ENCODE measurements at regions not wholly inside any gene's neighbourhood (a gene's known extent, or its start where the extent isn't known, plus 50 kb on each side); places are given as distances from the start of the nearest gene placed in this dataset.
"Not testable (repeated sequence)": the region's sequence is repeated elsewhere in the genome, so short reads cannot be mapped to it uniquely, and the experiment has no call there.

DNA sequence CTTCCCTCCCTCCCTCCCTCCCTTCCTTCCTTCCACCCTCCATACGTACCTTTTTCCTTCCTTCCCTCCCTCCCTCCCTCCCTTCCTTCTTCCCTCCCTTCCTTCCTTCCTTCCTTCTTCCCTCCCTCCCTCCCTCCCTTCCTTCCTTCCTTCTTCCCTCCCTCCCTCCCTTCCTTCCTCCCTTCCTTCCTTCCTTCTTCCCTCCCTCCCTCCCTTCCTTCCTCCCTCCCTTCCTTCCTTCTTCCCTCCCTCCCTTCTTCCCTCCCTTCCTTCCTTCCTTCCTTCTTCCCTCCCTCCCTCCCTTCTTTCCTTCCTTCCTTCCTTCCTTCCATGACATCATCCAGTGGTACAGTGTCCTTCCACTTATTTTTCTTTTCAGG is 394.9 kb upstream of the KCNMB2 start:
- DNase-seq: not testable (repeated sequence)

DNA sequence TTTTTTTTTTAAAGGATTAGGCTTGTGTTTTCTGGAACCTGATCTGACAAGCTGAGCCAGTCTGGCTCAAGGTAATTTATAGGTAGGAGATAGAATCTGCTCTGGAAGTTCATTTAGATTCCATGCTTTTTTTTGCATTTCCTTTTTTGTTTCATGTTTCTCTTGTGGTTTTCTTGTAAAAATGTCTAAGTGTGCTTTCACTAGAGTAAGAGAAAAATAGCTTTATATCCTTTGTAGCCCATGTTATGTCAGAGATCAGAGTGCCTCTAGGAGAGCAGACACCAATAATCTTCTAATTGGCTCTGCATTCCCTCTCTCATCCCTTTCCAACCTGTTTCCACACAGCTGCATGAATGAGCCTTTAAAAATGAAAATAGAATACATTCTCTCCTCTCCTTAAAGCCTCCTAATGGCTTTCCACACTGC is 389.8 kb upstream of the KCNMB2 start:
- DNase-seq: no peak

DNA sequence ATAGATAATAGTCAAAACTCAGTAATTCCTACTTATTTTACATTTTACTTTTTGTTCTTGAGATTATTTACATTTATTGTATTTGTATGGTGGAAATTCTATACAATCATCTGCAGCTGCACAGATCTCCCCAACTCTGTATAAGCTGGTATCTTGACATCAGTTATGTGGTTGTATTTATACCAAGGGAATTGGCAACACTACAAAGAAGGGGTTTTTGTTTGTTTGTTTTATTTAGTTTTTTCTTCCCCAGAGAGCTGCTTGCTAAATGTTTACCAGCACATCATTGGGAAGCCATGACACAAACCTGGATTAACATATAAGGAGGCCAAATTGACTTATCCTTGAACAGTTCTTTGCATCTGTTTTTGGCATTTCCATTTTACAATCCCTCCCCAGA is 389.2 kb upstream of the KCNMB2 start:
- no peak for DNase-seq

DNA sequence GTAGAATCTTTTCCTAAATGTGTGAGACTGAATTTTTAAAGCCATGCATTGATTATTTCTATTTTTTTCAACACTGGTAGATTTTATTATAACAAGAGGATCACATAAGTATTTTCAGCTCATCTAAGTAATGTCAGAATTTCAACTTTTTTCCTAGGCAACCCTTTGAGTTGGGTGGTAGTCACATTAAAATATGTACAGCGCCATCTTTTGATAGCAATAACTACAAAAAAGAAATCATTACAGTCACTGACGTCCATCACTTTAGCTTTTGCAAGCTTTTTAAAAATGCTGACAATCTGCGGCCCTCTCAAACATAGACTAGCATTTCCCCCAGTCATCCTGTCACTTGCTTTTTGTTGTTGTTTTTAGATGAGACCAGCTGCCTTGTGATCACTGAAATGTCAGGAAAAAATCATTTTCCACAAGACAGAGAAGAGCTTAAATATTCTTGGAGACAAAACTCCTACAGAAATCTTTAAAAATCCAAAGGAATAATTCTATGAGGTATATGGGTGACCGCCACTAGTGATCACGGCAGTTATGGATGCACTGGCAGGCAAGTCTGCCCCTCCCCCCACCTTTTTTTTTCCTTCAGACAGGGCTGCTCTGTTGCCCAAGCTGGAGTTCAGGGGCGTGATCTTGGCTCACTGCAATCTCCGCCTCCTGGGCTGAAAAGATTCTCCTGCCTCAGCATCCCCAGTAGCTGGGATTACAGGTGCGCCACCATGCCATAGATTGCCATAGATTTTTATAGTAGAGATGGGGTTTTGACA is 384.0 kb upstream of the KCNMB2 start:
- DNase-seq: no peak

DNA sequence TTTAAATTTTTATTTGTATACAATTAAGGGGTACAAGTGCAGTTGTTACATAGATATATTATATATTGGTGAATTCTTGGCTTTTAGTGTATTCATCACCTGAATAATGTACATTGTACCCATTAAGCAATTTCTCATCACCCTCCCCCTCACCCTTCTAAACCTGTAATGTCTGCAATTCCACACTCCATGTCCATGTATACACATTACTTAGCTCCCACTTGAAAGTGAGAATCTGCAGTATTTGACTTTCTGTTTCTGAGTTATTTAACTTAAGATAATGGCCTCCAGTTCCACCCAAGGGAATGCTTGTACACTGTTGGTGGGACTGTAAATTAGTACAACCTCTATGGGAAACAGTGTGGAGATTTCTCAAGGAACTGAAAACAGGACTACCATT is 383.2 kb upstream of the KCNMB2 start:
- DNase-seq: no peak

DNA sequence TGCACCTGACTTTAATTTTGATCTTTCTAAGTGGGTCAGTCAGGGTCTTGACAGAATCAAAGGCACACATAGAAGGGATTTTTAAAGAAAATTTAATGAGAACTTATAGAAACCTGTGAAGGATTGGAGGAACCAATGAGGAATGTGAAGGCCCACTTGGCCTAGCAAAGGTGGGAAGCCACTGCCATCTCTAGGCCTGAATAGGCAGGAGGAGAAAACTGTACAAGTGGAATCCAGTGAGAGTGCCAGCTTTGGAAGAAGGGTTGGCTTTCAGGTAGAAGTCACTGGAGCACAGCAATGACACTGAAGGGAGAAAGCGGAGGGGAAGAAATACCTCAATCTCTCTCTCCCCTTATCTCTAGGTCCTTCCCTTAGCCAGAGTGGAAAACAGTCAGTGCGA is 380.7 kb upstream of the KCNMB2 start:
- DNase-seq: no peak

DNA sequence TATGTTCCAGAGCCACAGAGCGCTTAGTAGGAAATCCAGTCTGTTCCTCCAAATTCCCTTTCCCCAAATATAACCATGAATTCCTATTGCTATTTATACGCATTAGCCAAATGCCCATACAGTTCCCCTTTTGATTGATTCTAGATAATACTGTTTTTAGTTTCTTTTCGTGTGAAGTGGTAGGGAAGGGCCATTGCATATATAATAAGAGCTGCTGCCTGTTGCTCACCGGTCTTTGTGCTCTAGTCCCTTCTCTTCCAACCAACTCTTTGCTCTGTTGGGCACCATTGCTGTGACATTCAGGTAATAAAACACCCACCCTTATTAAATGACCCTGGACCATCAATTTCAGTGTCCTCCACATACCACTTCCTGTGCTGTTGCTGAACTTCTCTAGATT is 379.9 kb upstream of the KCNMB2 start:
- DNase-seq: no peak

DNA sequence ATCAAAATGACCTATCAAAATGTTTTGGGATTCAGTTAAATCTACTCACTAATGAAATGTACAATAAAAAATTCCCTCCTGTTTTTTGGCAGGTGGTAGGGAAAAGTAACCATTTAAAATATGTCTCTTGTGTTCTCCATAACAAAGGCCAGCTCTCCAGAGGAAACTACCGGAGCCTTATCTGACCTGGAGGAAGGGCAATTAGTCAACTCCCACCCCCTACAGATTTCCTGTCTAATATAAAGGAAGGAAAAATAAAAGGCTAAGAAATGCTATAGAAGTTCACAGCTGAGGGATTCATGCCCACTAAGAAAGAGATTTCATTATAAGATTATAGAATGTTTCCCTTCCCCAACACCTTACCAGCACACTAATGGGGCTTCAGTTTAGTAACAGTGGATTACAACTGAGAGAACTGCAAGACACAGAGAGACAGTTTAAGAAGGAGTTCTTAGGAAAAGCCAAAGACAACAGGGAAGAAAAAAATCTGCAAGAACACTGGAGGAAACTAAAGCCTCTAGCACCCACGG is 376.5 kb upstream of the KCNMB2 start:
- DNase-seq: no peak

DNA sequence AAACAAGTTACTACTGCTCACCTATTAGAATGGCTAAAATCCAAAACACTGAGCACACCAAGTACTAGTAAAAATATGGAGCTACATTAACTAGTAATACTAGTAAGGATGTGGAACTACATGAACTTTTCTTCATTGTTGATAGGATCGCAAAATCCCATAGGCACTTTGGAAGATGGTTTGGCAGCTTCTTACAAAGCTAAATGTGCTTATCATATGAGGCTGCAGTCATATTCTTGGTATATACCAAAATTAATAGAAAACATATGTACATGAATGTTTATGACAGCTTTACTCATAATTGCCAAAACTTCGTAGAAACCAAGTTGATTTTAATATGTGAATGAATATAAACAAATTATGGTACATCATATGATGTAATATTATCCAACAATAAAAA is 366.8 kb upstream of the KCNMB2 start:
- no peak for DNase-seq

DNA sequence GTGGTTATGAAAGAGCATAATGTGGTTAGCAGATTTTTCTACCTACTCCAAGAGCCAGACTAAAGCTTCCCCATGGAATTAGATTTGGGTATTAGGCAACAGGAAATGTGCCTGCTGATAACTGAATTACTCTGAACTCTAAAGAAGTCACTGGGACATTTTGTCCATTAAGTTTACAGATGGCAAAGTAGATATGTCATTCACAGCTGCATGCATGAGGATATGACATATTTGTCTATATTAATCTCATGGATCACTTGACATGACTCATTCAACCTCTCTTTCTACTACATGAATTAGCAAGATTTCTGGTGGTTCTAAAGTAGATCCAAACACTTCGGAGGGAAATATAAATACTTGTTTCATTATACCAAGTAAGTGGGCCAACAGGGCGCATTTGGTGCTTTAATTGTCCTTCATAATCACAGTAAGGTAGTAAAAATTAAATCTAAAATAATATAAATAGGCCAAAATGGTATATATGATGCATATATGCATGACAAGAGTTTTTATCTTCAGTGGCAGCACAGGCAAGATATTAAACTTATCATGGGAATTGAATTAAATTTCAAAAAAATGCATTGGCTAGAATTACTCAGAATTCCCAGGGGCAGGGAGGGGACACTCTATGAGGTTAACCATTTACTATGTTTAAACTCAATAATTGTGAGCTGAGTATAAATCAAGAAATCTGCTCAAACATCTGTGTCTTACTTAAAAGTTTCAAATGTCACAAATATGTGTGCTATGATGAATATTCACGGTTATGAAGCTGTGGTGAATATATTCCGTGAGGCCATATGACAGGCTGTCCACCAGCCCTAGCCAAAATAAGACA is 365.3 kb upstream of the KCNMB2 start:
- DNase-seq: no peak

DNA sequence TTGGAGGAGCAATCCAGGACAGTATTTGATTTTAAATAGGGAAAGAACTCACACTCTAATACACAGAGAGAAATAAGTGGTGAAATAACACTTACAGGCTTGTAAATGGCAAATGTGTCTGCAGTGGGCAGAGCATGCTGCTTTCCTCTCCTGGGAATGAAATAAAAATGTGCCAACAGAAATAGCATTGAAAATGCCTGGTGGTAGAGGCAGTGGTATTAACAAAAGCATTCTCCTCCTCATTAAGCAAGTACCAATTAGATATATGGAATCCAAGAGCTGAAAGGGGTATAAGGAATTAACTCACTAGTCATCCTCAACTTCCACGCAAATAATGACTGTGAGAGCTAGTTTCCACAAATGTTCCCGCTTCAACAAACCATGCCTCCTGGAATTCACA is 364.1 kb upstream of the KCNMB2 start:
- DNase-seq: no peak

DNA sequence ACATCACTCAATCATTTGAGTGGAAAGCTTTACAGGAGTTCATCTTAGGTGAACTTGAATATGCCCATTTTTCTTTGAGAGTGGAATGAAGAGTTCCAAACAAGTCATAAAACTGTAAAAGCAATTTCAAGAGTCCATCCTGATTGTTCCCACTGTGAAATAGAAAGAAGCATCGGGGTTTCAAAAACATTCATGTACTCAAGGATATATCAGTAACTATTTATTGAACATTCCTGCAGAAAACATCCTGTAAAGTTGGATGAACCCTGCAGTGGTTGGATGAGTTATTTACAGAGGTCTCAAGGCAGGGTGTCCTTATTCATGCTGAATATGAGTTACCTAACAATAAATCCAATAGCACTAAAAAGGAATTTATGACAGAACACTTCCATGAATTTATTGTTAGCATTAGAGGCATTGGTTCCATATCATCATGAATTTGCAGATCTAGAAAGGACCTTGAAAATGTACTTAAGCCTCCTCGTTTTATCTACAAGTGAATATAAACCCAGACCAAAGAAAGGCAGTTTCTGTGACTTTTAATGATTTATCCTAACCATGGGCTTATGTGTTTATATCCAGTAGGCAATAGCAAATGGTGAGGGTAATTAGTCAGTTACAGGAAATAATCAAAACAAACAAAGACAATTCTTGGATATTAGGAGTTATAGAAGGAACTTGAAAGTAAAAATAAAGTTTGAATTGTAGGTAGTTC is 361.9 kb upstream of the KCNMB2 start:
- DNase-seq: no peak

DNA sequence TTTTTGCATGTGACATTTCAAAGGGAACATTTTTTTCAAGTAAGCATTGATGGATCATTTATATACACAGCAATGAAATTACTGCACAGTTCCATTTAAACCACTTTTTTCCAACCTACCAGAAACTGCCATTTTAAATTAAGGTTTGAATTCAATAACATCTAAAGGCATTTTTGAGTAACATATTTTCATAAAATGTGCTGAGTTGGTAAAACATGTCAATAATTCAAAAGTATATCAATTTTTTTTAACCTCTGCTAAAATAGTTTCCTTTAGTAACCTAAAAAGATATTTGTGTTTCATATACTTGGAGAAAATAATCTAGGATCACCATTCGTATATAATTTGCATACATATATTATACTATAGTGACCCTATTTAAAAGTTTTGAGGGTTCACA is 355.1 kb upstream of the KCNMB2 start:
- DNase-seq: no peak

DNA sequence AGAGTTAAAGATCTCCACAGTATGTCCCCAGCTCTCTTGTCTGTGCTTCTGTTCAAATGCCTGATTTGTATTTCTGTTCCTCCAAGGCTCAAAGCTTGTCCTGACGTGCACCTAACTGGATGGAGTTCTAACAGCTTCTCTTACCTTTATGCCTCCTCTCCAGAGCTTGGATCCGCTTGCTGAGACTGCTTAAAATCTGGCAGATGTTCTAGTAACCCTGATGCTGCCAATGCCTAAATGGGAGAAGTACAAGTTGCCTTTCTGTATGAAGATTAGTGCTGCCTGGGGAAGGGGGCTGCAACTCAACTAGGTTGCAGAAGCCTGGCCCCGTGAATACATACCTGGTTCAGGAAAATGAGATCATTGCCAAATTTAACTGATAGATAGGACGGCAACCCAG is 354.5 kb upstream of the KCNMB2 start:
- no peak for DNase-seq

DNA sequence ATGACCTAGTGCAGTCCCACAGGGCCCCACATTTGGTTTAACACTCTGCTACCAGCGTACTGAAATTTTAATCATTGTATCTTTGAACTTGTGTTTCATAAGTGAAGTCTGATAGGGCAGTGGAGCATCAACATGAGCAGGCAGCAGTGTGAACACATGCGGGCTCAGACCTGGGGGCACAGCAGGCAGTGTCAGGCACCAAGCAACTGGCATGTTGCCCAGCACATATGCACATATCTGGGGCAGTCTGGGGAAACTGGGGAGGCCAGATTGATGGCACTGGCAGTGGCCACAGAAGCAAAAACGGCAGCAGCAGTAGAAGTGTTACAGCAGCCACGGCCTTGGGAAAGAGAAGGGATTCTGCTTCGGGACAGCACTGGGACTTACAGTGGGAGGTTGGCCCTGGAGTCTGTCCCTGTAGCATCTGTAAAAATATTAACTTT is 353.9 kb upstream of the KCNMB2 start:
- DNase-seq: no peak

DNA sequence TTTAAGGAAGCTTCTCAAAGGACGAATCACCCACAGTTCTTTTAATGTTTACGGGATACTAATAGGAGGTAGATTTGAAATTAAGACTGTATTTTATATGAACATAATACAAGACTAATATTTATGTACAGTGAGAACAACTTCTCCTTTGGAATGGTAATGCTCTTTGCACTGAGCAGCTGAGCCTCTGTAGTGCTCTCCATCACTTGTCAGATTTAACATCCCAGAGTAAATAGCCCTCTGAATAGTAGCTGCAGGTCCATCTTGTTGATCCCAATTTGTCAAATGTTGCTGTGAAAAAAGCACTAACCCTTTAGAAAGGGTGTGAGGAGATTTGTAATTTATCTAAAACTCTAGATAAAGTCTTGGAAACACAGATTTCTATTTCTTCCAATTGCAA is 351.4 kb upstream of the KCNMB2 start:
- no peak for DNase-seq

DNA sequence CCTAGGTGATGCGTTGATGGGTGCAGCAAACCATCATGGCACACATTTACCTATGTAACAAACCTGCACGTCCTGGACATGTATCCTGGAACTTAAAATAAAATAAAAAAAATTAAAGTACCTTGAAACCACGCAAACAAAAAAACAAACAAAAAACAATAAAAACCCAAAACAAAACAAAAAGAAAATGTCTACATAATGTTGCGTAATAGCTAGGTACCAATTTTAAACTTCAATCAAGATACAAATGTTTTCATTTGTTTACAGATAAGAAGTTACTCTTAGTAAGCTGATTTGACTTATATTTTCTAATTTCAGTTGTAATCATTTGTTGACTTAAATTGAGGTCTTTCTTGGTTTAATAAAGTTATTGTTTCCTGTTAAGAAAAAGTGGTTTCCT is 349.6 kb upstream of the KCNMB2 start:
- no peak for DNase-seq

DNA sequence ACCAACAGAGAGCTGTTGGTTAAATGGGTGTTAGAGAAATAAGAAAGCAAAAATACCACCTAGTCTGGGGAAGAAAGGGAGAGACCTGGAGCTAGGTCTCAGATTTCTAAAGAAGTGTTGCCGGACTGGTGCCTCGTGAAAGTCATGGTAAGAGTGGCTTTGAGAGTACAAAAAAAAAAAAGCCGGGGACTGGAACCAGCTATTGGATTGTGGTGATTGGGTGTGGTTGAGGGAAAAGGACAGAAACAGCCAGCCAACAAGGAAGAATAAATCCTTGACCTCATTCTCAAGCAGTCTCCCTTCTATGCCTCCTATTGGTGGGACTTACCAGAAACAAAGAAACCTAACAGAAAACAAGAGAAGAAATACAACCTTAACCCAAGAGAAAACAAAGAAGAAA is 346.4 kb upstream of the KCNMB2 start:
- DNase-seq: no peak

DNA sequence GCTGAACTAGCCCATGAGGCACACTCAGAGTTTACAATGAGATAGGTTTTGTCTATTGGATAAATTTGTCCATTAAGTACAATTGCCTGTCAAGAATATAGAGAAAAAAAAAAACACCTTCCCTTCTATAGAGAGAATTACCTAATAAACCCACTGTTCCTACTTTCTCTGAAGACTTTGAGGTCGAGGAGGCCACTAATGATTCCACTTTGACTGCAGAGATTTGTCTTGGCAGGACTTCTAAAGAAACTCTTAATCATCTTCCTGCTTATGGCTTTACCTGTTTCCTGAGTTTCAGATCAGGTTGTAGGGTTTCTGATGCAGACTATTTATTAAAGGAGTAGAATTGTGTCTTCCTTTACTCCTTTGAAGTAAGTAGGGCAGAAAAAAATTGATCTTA is 342.4 kb upstream of the KCNMB2 start:
- DNase-seq: no peak

DNA sequence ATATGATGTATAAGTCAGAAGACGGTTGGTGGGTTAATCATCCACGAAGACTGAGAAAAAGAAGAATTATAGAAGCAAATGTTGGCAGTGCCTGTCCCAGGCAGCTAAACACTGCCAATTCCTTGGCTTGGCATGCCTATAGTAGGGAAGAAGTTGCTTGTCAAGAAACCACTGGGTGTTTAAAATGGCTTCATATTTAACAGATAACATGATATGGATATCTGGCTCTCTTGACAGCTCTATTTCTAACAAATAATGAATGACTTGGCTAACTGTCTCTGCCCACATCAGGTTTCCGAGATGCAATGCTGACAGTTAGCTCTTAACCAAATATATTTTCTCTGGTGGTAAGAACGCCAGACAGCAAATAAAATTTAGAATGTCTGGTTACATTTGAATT is 341.7 kb upstream of the KCNMB2 start:
- DNase-seq: no peak

DNA sequence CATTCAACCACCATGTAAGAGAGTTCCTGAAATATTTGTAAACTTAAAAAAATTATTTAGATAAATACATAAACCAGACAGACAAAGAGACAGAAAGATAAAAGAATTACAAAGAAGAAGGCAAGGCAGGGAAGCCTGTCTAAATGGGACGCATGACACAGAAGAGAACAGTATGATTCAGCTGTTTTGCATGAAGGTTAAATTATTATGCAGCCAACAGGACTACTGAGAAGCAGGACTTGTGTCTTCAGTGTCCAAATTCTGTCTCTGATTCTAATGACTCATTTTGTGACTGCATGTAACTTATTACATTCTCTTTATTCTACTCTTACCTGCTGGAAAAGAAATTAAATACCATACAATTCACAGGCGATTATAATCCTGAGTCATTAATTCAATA is 340.4 kb upstream of the KCNMB2 start:
- DNase-seq: no peak

DNA sequence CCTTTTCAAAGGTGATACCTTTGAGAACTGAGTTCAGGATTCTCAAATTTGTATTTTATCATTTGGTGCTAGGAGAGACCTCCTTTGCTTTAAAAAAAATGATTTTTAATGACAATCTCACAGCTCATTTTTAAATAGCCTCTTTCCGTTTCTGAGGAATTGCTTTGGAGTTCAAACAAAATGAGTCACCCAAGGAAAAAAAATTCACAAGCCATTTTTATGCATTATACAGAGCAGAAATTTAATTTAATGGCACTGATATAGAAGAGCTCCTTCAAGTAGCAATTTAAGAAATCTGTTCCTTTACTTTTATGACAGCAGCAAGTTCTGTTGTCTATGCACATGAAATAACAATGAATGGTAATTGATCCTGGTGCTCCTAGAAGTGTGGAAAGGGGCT is 337.9 kb upstream of the KCNMB2 start:
- DNase-seq: no peak

DNA sequence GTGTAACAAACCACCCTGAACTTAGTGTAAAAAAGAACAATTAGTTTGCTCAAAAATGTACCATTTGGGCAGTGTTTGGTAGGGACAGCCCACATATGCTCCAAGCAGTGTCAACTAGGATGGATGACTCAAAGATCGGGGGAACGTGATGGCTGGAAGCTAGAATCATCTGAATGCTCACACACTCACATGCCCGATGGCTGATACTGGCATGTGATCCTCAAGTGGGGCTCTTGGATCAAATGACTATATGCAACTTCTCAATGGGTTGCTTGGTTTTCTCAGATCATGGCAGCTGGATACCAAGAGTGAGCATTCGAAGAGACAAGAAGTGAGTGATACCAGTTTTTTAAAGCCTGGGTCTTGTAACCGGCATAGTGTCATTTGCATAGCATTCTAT is 335.9 kb upstream of the KCNMB2 start:
- DNase-seq: no peak

DNA sequence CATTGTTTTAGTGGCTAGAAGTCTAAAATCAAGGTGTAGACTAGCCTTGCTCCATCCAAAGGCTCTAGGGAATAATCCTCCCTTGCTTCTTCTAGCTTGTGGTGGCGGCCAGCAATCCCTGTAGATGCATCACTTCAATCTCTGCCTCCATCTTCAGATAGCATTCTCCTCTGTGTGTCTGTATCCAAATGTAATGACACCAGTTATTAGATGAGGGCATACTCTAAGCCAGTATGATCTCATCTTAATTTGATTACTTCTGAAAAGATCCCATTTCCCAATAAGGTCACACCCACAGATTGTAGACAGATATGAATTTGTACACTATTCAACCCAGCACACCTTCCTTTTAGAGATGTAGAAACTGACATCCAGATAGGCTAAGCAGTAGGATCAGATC is 334.5 kb upstream of the KCNMB2 start:
- DNase-seq: no peak
